NCI-H774 (cell line): ENCODE measurements at regions not wholly inside any gene's neighbourhood (a gene's known extent, or its start where the extent isn't known, plus 50 kb on each side); places are given as distances from the start of the nearest gene placed in this dataset.

Source experiments
- DNase-seq: peaks from one replicate; lab custom pipeline; 2025; lab: John Stamatoyannopoulos, UW

- DNase-seq = no peak
Observed at GRCh38 chr16:85378145-85379040, 234.7 kb upstream of the GSE1 start.

GRCh38 chr16:85379041-85380001 lies 233.8 kb upstream of the GSE1 start:
- no peak for DNase-seq

GRCh38 chr16:85380002-85380395 lies 233.1 kb upstream of the GSE1 start:
- DNase-seq = no peak

- DNase-seq = no peak
Observed at GRCh38 chr16:85380905-85381737, 232.0 kb upstream of the GSE1 start.

- no peak for DNase-seq
Observed at GRCh38 chr16:85381738-85382592, 231.2 kb upstream of the GSE1 start.

GRCh38 chr16:85382717-85383118 lies 230.4 kb upstream of the GSE1 start:
- DNase-seq = no peak

- no peak for DNase-seq
Observed at GRCh38 chr16:85383836-85384832, 229.0 kb upstream of the GSE1 start.

GRCh38 chr16:85384833-85385462 lies 228.2 kb upstream of the GSE1 start:
- DNase-seq = no peak

- DNase-seq = no peak
Observed at GRCh38 chr16:85385463-85386331, 227.4 kb upstream of the GSE1 start.

GRCh38 chr16:85386467-85387170 lies 226.5 kb upstream of the GSE1 start:
- no peak for DNase-seq

GRCh38 chr16:85387171-85387507 lies 226.0 kb upstream of the GSE1 start:
- no peak for DNase-seq

- no peak for DNase-seq
Observed at GRCh38 chr16:85387731-85388295, 225.3 kb upstream of the GSE1 start.

GRCh38 chr16:85389679-85390470 lies 223.2 kb upstream of the GSE1 start:
- no peak for DNase-seq

GRCh38 chr16:85390511-85391174 lies 222.5 kb upstream of the GSE1 start:
- no peak for DNase-seq

- DNase-seq = no peak
Observed at GRCh38 chr16:85391175-85391707, 221.9 kb upstream of the GSE1 start.
